Peyer's patch (tissue), 4 donors: ENCODE measurements at regions not wholly inside any gene's neighbourhood (a gene's known extent, or its start where the extent isn't known, plus 50 kb on each side); places are given as distances from the start of the nearest gene placed in this dataset.

Experiments
- CTCF ChIP-seq, 6 experiments: fragments of 450-650 bp in 4 of 6; fragments of 200-600 bp in 2 of 6; sonication (generic) in 1 of 6; IDR thresholded peaks; one replicate each; pipeline ENCODE4 v1.5.1; 2017 to 2019; ENCODE audit warnings: antibody characterized with exemption in 6 of 6, mild to moderate bottlenecking in 3 of 6, moderate library complexity in 1 of 6
- POLR2A ChIP-seq, 2 donors: fragments of 450-650 bp; IDR thresholded peaks; one replicate each; pipeline ENCODE4 v1.5.1; 2017; ENCODE audit warnings: antibody characterized with exemption in 2 of 2, mild to moderate bottlenecking in 2 of 2, moderate library complexity in 2 of 2

- TF ChIP-seq CTCF (IDR thresholded peaks at IDR 0.05) (no peak), POLR2A (IDR thresholded peaks at IDR 0.05) (no peak)
Observed at GRCh38 chr6:11869672-11870340, 91.2 kb upstream of the ADTRP start.
